Kasumi-1 (cell line): ENCODE measurements at regions not wholly inside any gene's neighbourhood (a gene's known extent, or its start where the extent isn't known, plus 50 kb on each side); places are given as distances from the start of the nearest gene placed in this dataset.

ENCODE experiments used
- DNase-seq, 2 experiments: peaks; one replicate each; lab custom pipeline; 2025; lab: John Stamatoyannopoulos, UW

DNA sequence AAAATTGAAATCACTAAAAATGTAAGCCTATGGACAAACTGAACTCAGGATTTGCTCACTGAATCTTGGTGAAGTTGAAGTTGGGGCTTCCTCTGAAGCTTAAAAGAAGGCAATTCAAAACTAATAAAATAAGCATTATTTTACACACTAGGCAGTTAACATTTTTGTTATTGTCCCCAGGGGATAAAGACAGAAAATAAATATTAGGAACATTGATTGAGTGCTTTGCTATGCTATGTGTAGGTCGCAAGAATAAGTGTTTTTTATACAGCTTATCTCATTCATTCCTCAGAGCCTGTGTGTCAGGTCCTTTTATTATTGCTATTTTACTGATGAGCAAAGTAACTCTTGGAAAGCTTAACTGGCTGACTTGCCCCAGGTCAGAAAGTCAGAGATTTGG is 82.2 kb downstream of the ZNF608 start:
- DNase-seq: no peak

DNA sequence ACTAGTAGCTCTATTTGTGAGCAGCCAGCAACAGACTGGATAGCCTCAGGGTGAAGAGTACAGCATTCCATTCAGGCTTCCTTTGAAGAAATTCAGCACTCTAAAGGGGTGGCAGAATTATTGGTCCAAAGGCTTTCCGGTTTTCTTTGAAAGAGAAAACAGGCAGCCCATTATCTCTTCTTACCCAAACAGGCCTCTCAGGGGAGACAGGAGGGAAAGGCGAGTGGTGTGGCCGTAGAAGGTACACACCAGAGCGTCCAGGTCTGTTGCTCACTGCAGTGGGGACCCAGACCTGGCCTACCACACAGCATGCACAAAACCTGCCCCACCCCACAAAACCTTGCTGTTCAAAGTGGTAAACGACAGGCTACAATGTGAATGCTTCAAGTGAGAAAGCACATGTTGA is 83.3 kb downstream of the ZNF608 start:
- DNase-seq: no peak

DNA sequence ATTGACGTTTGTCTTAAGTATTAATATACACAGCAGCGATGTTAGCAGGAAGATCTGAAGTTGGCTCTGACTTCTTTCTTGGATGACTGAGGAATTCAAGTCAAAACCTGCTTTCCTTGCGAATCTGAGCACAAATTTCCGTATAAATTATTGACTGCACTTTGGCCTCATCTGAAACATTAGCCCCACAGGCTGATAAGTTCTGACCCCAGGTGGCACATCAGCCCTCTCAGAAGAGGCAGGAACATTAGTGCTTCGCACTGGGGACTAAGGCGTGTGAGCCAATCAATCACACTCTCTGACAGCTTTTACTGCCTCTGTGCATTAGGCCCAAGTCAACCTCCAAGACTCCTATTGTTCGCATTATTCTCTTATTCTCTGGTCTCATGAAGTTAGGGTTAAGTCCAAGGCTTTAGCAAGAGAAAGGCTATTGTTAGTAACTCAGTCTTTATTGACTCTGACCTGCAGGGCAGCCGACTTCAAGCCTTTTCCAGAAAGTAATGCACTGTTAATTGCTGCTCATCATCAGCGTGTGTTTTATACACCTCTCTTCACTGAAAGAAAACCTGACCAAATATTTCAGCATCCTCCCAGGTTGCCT is 84.2 kb downstream of the ZNF608 start:
- DNase-seq: no peak

DNA sequence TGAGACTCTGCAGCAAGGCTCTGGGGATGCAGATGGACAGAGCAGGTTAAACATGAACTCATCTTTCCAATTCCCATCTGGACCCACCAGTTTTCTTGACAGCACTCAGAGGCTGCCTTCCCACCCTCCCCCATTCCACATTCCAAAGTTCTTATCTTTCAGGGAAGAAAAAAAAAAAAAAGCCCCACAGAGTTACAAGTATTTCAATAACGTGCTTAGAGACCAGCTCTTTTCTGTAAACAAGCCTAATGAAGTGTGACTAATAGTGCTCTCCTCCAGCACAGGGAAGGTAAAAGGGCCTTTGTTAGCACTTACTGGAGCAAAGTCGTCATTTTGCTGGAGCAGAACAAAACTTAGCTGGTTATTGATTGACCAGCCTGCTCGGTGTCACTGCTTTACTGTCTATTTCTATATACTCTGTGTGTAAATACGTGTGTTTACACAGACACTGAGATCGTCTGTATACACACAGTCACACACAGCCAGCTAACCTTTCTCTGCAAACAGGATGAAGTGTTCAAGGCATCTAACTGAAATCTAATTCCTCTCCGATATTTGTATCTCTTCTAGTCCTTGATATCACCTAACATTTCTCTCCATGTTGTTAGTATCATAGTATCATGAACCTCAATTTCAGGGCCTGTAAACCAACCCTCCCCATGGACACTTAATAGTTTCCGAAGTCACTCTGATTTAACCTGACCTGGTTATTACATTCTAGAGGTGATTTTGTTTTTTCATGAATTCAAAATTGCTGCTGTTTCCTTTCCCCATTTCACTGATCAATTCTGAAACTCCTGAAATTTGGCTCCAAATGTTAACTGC is 84.9 kb downstream of the ZNF608 start:
- no peak for DNase-seq

GRCh38 chr5:124660229-124661093 is 86.0 kb downstream of the ZNF608 start:
- DNase-seq: no peak

GRCh38 chr5:124659798-124660197 is 86.6 kb downstream of the ZNF608 start:
- peak in 1 of 2 experiments; percentile 22 for DNase-seq

GRCh38 chr5:124658867-124659557 is 87.4 kb downstream of the ZNF608 start:
- peak; percentile 90 to 91 for DNase-seq

- peak; percentile 58 to 60 for DNase-seq
Observed at GRCh38 chr5:124655921-124656511, 90.4 kb downstream of the ZNF608 start.

DNA sequence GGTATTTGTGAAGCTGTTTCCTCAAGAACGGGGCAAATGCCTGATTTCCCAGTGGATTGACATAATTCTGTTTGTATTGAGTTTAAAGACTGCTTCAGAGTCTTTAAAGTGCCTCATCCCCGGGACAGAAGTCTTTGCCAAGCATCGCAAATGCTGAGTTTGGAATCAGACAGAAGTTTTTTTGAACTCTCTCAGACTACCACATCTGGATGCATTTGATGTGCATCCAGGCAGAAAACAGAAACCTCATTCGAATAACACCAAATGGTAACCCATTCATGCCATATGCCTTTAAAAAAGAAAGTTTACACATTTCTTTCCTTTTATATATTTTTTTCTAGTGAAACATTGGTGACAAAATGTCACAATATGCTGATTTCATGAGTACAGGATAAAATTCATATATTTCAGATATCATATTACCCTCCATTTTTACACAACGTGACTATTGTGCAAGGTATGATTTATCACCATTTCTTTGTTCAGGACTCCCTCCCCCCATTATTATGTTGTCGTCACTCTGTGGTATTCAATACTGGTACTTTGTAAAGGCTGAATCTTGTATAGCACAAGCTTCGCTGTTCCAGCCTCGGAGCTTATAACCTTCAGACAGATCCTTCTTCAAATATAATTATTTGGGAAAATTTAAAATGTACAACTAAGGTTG is 91.1 kb downstream of the ZNF608 start:
- DNase-seq: no peak

DNA sequence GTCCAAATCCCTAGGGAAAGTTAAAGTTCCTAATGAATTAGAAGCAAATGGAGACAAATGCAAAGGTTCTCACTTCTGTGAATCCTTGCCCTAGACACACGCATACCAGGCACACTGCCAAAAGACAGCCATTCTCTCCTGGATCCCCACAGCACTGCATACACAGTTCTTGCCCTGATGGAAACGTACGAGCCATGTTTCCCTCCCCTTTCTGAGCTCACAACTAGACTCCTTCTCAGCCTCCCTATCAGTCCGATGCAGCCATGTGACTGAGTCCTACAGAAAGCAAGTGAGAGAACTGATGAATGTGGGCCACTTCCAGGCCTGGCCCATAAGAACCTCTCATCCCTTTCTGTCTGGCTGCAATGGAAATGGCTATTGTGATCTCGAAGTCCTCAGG is 92.0 kb downstream of the ZNF608 start:
- no peak for DNase-seq

DNA sequence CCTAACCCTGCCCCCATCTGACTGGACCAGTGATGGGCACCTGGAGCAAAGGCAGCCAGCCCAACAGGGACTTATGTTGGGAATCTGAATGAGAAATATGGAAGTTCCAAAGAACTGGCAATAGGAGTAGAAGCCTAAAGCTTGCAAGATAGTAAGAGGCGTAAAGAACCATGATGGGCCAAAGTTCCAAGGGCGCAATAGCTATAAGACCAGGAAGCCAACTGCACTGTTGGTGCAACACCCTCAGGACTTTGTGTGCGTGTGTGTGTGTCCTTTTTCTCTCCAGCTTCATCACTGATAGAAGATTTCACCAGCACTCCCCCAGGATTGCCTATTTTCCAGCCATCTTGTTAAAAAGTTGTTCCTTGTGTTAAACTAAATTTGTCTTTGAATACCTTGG is 92.8 kb downstream of the ZNF608 start:
- no peak for DNase-seq

DNA sequence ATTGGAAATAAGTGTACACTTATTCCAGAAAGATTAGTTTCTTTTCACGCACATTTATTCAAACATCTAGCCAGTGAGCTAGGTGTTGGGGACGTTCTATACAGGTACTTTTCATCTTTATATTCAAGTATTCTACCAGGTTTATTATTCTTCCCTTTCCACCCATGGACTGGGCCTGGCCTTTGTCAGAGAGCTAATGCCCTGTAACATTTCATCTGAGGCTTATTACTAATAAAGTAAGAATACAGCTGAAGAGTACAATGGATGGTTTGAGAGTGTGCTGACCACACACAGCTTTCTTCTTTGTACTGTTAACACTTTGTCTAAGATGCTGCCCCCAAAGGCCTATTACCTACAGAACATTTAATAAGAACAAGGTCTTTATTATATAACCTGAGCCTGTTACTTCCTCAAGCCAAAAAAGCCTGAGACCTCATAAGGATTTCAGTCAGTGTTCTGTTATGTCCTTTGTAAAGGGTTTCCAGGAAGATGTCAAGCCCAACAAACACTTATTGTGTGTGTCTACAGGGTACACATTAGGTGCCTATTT is 93.5 kb downstream of the ZNF608 start:
- DNase-seq: no peak

- DNase-seq: no peak
Observed at GRCh38 chr5:124652514-124652819, 94.0 kb downstream of the ZNF608 start.

- DNase-seq: peak; percentile 64 to 71
Observed at GRCh38 chr5:124651663-124652513, 94.6 kb downstream of the ZNF608 start.

GRCh38 chr5:124650951-124651662 is 95.3 kb downstream of the ZNF608 start:
- no peak for DNase-seq

DNA sequence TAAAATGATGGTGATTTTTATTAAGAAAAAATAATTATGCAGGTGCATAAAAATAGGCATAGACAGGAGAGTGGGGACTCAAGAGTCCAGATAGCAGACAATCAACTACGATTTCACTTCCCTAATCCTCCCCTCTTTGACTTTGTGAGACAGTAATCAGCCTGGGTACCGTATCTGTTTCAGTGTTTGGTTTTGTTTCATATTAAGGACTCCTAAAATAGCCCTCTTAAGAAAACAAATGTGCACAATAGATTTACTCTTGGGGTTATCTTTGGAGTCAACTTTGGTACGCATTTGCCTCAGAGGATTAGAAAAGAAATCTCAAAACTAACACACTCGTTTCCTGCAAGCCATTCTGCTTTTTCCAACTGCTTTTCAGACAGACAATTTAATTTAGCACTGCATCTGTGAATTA is 96.3 kb downstream of the ZNF608 start:
- DNase-seq: peak in 1 of 2 experiments; percentile 47

DNA sequence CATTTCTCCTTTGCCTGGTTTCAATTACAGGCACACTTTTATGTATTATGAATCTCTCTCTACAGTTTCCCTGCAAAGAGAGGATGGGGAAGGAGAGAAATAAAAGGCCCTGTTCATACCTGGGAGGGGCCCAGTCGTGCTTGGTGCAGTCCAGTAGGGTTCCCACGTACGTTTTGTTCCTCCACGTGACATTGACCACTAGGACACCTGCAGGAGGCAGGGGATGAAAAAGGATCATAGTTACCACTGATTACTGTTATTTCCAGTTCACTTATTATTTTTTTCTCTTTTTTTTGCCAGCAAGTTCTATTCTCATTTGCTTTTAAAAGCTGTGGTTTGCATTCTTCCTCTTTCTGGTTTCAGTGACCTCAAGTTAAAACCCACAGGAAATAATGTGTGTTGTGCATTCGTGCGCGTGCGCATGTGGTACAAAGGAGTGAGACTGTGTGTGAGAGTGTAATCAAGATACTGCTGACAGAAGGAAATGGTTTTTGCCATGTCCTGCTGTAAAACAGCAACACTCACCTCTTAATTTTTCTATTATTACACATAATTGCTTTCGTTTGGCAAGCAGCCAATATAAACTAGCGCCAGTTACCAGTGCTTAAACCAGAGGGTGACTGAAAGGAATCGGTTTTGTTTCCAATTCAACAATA is 96.8 kb downstream of the ZNF608 start:
- peak; percentile 90 to 94 for DNase-seq

DNA sequence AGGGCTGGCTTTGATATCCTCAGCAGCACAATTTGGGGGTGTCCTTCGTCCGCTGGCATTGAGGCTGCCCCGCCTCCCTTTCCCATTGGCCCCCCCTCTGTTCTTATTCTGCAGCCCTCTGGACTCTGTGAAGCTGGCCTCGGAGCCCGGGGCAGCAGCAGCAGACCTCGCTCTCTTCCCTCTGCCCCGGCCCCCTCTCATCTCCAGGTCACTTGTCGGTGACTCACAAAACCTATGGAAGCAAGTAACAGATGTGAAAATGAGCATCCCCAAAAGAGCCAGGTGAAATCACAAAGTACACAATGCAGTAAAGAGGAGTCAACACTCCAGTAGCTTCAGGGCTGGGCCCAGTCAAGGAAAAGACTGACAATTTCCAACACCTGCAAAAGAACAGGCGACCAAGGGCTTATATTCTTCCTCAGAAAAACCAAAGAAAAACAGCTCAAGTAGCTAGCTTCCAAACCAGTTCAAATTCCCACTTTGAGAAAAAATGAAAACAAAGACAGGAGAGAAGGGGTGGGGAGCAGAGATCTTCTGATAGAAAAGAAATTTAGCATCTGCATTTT is 97.5 kb downstream of the ZNF608 start:
- no peak for DNase-seq
